ENCODE measurements at regions not wholly inside any gene's neighbourhood (a gene's known extent, or its start where the extent isn't known, plus 50 kb on each side); places are given as distances from the start of the nearest gene placed in this dataset.
"Not testable (repeated sequence)": the region's sequence is repeated elsewhere in the genome, so short reads cannot be mapped to it uniquely, and the experiment has no call there.

- TF ChIP-seq CTCF (IDR thresholded peaks at IDR 0.05; ENCODE audit: insufficient read depth, low read depth, low read length, missing control alignments), result no peak
- H3K4me3 ChIP-seq (ENCODE audit: low read depth, low read length), result no peak overlapping the region
- no peak for DNase-seq (ENCODE audit: low read depth)
Measured at GRCh38 chr9:13911473-13911872, 402.5 kb downstream of the NFIB start.

GRCh38 chr9:13907842-13908241 lies 406.1 kb downstream of the NFIB start:
- not testable (repeated sequence) for DNase-seq (ENCODE audit: low read depth); H3K4me3 ChIP-seq (ENCODE audit: low read depth, low read length)

GRCh38 chr9:13904746-13905145 lies 409.2 kb downstream of the NFIB start:
- H3K4me3 ChIP-seq (ENCODE audit: low read depth, low read length), result no peak overlapping the region
- no peak for DNase-seq (ENCODE audit: low read depth)
- TF ChIP-seq CTCF (IDR thresholded peaks at IDR 0.05; ENCODE audit: insufficient read depth, low read depth, low read length, missing control alignments), result no peak

- no peak for TF ChIP-seq CTCF (IDR thresholded peaks at IDR 0.05; ENCODE audit: insufficient read depth, low read depth, low read length, missing control alignments)
- H3K4me3 ChIP-seq (ENCODE audit: low read depth, low read length), result no peak overlapping the region
- DNase-seq (ENCODE audit: low read depth), result no peak
Measured at GRCh38 chr9:13904311-13904710, 409.6 kb downstream of the NFIB start.

- no peak for DNase-seq (ENCODE audit: low read depth)
- no peak overlapping the region for H3K4me3 ChIP-seq (ENCODE audit: low read depth, low read length)
- no peak for TF ChIP-seq CTCF (IDR thresholded peaks at IDR 0.05; ENCODE audit: insufficient read depth, low read depth, low read length, missing control alignments)
Measured at GRCh38 chr9:13902286-13903066, 411.5 kb downstream of the NFIB start.

- TF ChIP-seq CTCF (IDR thresholded peaks at IDR 0.05; ENCODE audit: insufficient read depth, low read depth, low read length, missing control alignments), result no peak
- no peak for DNase-seq (ENCODE audit: low read depth)
- no peak overlapping the region for H3K4me3 ChIP-seq (ENCODE audit: low read depth, low read length)
Measured at GRCh38 chr9:13901176-13901575, 412.8 kb downstream of the NFIB start.

GRCh38 chr9:13900449-13900848 lies 413.5 kb downstream of the NFIB start:
- no peak for TF ChIP-seq CTCF (IDR thresholded peaks at IDR 0.05; ENCODE audit: insufficient read depth, low read depth, low read length, missing control alignments)
- DNase-seq (ENCODE audit: low read depth), result no peak
- no peak overlapping the region for H3K4me3 ChIP-seq (ENCODE audit: low read depth, low read length)
